GM04504 (cell line): ENCODE measurements at regions not wholly inside any gene's neighbourhood (a gene's known extent, or its start where the extent isn't known, plus 50 kb on each side); places are given as distances from the start of the nearest gene placed in this dataset.
"Not testable (repeated sequence)": the region's sequence is repeated elsewhere in the genome, so short reads cannot be mapped to it uniquely, and the experiment has no call there.

Source experiments
- DNase-seq: peaks from one replicate; pipeline ENCODE4 v3.0.0-alpha.2; 2012; ENCODE audit warnings: low read depth

- no peak for DNase-seq
Observed at GRCh38 chr4:13678186-13678924, 50.8 kb upstream of the BOD1L1 start.

- DNase-seq = no peak
Observed at GRCh38 chr4:13681570-13681969, 54.0 kb upstream of the BOD1L1 start.

- DNase-seq = no peak
Observed at GRCh38 chr4:13694256-13694655, 66.7 kb upstream of the BOD1L1 start.

GRCh38 chr4:13698296-13698695, 70.8 kb upstream of the BOD1L1 start:
- no peak for DNase-seq

- DNase-seq = peak; percentile 85
Observed at GRCh38 chr4:13700021-13700857, 72.7 kb upstream of the BOD1L1 start.

DNA sequence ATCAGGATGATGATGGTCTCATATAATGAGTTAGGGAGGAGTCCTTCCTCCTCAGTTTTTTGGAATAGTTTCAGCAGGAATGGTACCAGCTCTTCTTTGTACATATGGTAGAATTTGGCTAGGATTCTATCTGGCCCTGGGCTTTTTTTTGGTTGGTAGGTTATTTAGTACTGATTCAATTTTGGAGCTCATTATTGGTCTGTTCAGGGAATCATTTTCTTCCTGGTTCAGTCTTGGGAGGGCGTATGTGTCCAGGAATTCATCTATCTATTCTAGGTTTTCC, 73.3 kb upstream of the BOD1L1 start:
- DNase-seq = not testable (repeated sequence)

DNA sequence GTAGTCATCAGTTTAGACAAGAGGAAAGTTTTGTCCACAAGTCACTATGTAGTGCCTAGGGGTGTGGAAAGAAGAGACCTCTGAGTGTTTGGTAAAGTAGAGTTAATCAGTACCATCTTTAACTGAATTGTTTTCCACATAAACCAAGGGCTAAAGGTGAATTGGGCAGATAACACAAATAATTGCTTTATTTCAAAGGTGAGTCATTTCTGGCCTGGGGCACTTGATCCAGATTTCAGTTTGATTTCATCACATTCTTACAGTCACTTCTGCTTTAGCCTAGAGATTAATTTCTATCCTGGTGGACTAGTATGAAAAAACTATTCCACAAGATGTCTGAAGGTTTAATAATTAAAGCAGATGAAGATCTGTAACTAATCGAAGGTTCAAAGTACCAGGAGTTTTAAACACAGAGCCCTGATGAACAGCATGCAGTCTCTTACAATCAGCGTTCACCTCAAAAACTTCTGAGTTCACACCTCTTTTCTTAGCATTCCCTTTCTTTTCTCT, 74.5 kb upstream of the BOD1L1 start:
- peak; percentile 56 for DNase-seq

DNA sequence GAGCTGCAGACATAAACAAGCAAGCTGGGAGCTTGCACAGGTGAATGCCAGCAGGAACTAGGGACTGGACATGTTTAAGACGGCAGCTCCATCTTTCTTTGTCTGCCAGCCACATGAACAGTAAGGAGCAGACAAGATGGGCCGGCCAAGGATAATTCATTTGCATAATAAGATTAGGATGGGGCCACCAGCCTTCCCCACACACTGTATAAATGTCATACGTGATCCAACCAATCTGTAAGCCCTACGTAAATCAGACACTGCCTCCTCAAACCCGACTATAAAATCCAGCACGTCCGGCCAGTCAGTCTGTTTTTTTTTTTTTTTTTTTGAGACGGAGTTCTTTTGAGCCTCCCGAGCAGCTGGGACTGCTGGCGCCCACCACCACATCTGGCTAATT, 75.6 kb upstream of the BOD1L1 start:
- no peak for DNase-seq

- DNase-seq = no peak
Observed at GRCh38 chr4:13704035-13704434, 76.5 kb upstream of the BOD1L1 start.

DNA sequence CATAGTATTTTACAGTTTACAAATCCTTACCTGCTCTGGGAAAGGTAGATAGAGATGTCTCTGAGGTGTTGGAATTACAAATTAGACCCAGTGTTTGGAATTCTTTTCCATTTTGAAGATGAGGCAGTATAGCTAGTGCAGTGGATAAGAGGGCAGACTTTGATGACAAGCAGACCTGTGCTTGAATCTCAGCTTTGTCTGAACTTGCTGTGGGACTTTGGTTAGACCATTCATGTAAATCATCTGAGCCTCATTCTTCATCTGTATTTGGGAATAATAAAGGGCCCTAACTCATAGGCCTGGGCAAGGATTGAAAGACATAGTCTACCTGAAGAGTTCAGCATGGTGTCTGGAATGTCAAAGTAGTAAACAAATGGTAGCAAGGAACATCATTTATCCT, 77.2 kb upstream of the BOD1L1 start:
- no peak for DNase-seq

- no peak for DNase-seq
Observed at GRCh38 chr4:13705521-13706041, 78.1 kb upstream of the BOD1L1 start.

DNA sequence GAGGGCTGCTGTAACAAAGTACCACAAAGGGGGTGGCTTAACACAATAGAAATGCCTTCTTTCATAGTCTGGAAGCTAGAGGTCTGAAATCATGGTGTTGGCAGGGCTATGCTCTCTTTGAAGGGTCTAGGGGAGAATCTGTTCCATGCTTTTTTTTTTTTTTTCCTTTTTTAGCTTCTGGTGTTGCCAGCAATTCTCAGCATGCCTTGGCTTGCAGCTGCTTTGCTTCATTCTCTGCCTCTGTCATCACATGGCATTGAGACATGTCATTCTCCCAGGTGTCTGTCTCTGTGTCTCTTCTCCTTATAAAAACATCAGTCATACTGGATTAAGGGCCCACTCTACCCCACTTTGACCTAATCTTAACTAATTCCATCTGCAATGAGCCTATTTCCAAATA, 78.6 kb upstream of the BOD1L1 start:
- DNase-seq = no peak

- DNase-seq = no peak
Observed at GRCh38 chr4:13706716-13707115, 79.2 kb upstream of the BOD1L1 start.

GRCh38 chr4:13710246-13710885, 82.8 kb upstream of the BOD1L1 start:
- no peak for DNase-seq

- DNase-seq = no peak
Observed at GRCh38 chr4:13711233-13711785, 83.8 kb upstream of the BOD1L1 start.

GRCh38 chr4:13721894-13722293, 94.4 kb upstream of the BOD1L1 start:
- DNase-seq = no peak

DNA sequence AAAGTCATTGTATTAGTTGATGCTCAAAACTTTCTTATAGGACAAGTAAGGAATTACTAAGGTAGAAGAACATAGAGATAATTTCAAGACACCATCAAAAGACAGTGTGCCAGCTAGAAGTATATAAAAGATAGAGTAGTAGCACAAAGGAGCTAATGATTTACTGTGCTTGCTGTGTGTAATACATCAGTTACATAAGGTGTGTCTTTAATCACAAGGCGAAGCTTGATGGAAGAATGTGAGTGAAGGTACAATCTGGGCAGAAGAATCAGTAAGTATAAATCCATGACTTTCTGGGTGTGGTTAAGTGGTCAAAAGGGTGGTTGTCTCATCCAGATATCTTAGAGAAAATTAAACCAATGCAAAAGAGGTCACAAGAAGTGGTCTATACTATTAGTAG, 95.1 kb upstream of the BOD1L1 start:
- no peak for DNase-seq

DNA sequence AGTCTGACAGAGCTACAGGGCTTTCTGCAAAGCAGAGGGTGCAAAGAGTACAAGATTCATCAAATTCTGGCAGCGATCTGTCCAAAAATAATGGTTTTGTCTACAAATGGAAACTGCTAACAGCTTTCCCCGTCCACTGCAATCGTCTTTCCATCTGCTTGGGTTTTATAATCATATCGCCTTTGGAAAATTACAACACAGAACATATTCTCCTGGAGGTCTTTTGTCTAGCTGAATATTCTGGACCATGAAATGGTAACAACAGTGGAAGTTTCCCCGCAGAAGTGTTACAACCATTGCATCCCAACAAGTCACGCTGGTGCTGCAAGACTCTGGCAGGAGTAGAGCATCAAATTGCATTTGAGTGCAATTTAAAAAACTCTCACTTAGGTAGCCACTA, 101.2 kb upstream of the BOD1L1 start:
- no peak for DNase-seq

- DNase-seq = no peak
Observed at GRCh38 chr4:13731019-13731418, 103.5 kb upstream of the BOD1L1 start.

GRCh38 chr4:13733817-13734216, 106.3 kb upstream of the BOD1L1 start:
- peak; percentile 3 for DNase-seq

DNA sequence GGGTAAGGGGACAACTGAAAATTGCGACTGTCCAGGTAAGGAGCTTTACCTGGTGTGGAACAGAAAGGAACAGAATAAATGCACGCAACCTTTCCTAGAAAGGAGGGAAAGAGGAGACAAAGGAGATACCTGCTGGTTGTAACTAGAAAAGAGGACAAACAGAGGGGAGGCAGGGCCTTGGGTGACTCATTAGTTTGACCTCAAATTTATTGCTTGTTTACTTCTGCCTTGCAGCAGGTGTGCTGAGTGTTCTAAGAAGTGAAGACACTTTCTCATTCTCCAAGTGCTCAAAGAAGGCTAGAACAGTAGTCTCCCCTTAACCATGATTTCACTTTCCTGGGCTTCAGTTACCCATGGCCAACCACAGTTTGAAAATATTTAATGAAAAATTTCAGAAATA, 123.1 kb upstream of the BOD1L1 start:
- DNase-seq = no peak

DNA sequence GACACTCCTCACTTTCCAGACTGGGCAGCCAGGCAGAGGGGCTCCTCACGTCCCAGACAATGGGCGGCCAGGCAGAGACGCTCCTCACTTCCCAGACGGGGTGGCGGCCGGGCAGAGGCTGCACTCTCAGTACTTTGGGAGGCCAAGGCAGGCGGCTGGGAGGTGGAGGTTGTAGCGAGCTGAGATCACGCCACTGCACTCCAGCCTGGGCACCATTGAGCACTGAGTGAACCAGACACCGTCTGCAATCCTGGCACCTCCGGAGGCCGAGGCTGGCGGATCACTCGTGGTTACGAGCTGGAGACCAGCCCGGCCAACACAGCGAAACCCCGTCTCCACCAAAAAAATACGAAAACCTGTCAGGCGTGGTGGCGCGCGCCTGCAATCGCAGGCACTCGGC, 134.1 kb upstream of the BOD1L1 start:
- not testable (repeated sequence) for DNase-seq
